ENCODE measurements at regions not wholly inside any gene's neighbourhood (a gene's known extent, or its start where the extent isn't known, plus 50 kb on each side); places are given as distances from the start of the nearest gene placed in this dataset.
A peak's percentile ranks its signal among the peaks of the same experiment; 100 is the strongest.

GRCh38 chr21:16055014-16055413 lies 325.2 kb downstream of the USP25 start:
- Histone ChIP-seq H3K9ac (ENCODE audit: low read depth, low read length, poor library complexity) (no peak overlapping the region), H3K18ac (ENCODE audit: low read length) (no peak overlapping the region), H3K27ac (replicated peaks; ENCODE audit: low read length) (no peak overlapping the region), H3K79me1 (ENCODE audit: low read depth, low read length) (no peaks in the 10 kb centered on the region), H3K36me3 (replicated peaks in 1 of 2; ENCODE audit: control insufficient read depth in 2 of 2, insufficient read depth in 2 of 2, low read length in 2 of 2) (no peaks in the 10 kb centered on the region), H3K4me3 (ENCODE audit: low read length in 2 of 2) (no peak overlapping the region), H3K9me3 (replicated peaks in 1 of 2; ENCODE audit: control insufficient read depth in 2 of 2, insufficient read depth in 1 of 2, low read depth in 1 of 2, low read length in 2 of 2) (peaks cover 0 to 2% of the 10 kb centered on the region in 2 donors), H2BK12ac (ENCODE audit: low read length) (no peak overlapping the region), H4K91ac (ENCODE audit: low read depth, low read length, poor library complexity) (no peak overlapping the region), H3K4me1 (ENCODE audit: control insufficient read depth in 2 of 2, insufficient read depth in 1 of 2, low read depth in 1 of 2, low read length in 2 of 2) (no peaks in the 10 kb centered on the region), H2AFZ (ENCODE audit: low read length) (peak overlapping the region; percentile 43), H2BK120ac (ENCODE audit: low read depth, low read length) (no peak overlapping the region), H3K23ac (ENCODE audit: low read depth, low read length, poor library complexity) (no peak overlapping the region), H2BK5ac (ENCODE audit: low read length) (no peak overlapping the region), H4K8ac (ENCODE audit: low read depth, low read length) (no peak overlapping the region), H2AK5ac (ENCODE audit: low read depth, low read length) (no peak overlapping the region), H3K4me2 (ENCODE audit: insufficient read depth, low read length, poor library complexity, severe bottlenecking) (no peak overlapping the region), H3K4ac (ENCODE audit: low read length) (no peak overlapping the region), H2BK15ac (ENCODE audit: low read length) (no peak overlapping the region), H3K27me3 (ENCODE audit: control insufficient read depth in 3 of 3, insufficient read depth in 3 of 3, low read depth in 1 of 3, low read length in 3 of 3) (no peaks in the 10 kb centered on the region), H3K14ac (ENCODE audit: low read length) (no peak overlapping the region)
- WGBS, 2 donors (ENCODE audit: extremely low coverage in 2 of 2, insufficient read length in 2 of 2, insufficient replicate concordance in 1 of 2), result no CpG with 5 or more reads among the region's 1 CpG
- no peak for DNase-seq (ENCODE audit: low spot score)

- Histone ChIP-seq H2BK15ac (ENCODE audit: low read length) (no peak overlapping the region), H3K9me3 (replicated peaks in 1 of 2; ENCODE audit: control insufficient read depth in 2 of 2, insufficient read depth in 1 of 2, low read depth in 1 of 2, low read length in 2 of 2) (peaks cover 3 to 11% of the 10 kb centered on the region in 2 donors), H3K79me1 (ENCODE audit: low read depth, low read length) (peaks cover 2% of the 10 kb centered on the region), H3K4ac (ENCODE audit: low read length) (no peak overlapping the region), H2AFZ (ENCODE audit: low read length) (no peak overlapping the region), H2BK120ac (ENCODE audit: low read depth, low read length) (no peak overlapping the region), H3K4me1 (ENCODE audit: control insufficient read depth in 2 of 2, insufficient read depth in 1 of 2, low read depth in 1 of 2, low read length in 2 of 2) (no peaks in the 10 kb centered on the region), H3K27ac (replicated peaks; ENCODE audit: low read length) (no peak overlapping the region), H4K8ac (ENCODE audit: low read depth, low read length) (no peak overlapping the region), H3K9ac (ENCODE audit: low read depth, low read length, poor library complexity) (no peak overlapping the region), H4K91ac (ENCODE audit: low read depth, low read length, poor library complexity) (no peak overlapping the region), H3K27me3 (ENCODE audit: control insufficient read depth in 3 of 3, insufficient read depth in 3 of 3, low read depth in 1 of 3, low read length in 3 of 3) (no peaks in the 10 kb centered on the region), H3K36me3 (replicated peaks in 1 of 2; ENCODE audit: control insufficient read depth in 2 of 2, insufficient read depth in 2 of 2, low read length in 2 of 2) (no peaks in the 10 kb centered on the region), H3K18ac (ENCODE audit: low read length) (no peak overlapping the region), H3K4me3 (ENCODE audit: low read length in 2 of 2) (no peak overlapping the region), H3K4me2 (ENCODE audit: insufficient read depth, low read length, poor library complexity, severe bottlenecking) (no peak overlapping the region), H3K14ac (ENCODE audit: low read length) (no peak overlapping the region), H2AK5ac (ENCODE audit: low read depth, low read length) (no peak overlapping the region), H2BK5ac (ENCODE audit: low read length) (no peak overlapping the region), H3K23ac (ENCODE audit: low read depth, low read length, poor library complexity) (no peak overlapping the region), H2BK12ac (ENCODE audit: low read length) (no peak overlapping the region)
- DNase-seq (ENCODE audit: low spot score), result no peak
Measured at GRCh38 chr21:16058896-16059295, 329.1 kb downstream of the USP25 start.

- no CpG with 5 or more reads among the region's 4 CpGs for WGBS, 2 donors (ENCODE audit: extremely low coverage in 2 of 2, insufficient read length in 2 of 2, insufficient replicate concordance in 1 of 2)
Measured at GRCh38 chr21:16059981-16060380, 330.2 kb downstream of the USP25 start.

GRCh38 chr21:16061194-16061593 lies 331.4 kb downstream of the USP25 start:
- H4K8ac ChIP-seq (ENCODE audit: low read depth, low read length), result no peak overlapping the region
- H3K23ac ChIP-seq (ENCODE audit: low read depth, low read length, poor library complexity), result no peak overlapping the region
- peaks cover 2% of the 10 kb centered on the region for H3K79me1 ChIP-seq (ENCODE audit: low read depth, low read length)
- no peaks in the 10 kb centered on the region for H3K27me3 ChIP-seq (ENCODE audit: control insufficient read depth in 3 of 3, insufficient read depth in 3 of 3, low read depth in 1 of 3, low read length in 3 of 3)
- no peak overlapping the region for H4K91ac ChIP-seq (ENCODE audit: low read depth, low read length, poor library complexity)
- peaks cover 3 to 11% of the 10 kb centered on the region in 2 donors for H3K9me3 ChIP-seq (replicated peaks in 1 of 2; ENCODE audit: control insufficient read depth in 2 of 2, insufficient read depth in 1 of 2, low read depth in 1 of 2, low read length in 2 of 2)
- H2BK5ac ChIP-seq (ENCODE audit: low read length), result no peak overlapping the region
- WGBS, 2 donors (ENCODE audit: extremely low coverage in 2 of 2, insufficient read length in 2 of 2, insufficient replicate concordance in 1 of 2), result no CpG with 5 or more reads among the region's 9 CpGs
- DNase-seq (ENCODE audit: low spot score), result no peak
- no peak overlapping the region for H3K27ac ChIP-seq (replicated peaks; ENCODE audit: low read length)
- peak overlapping the region; percentile 56 for H3K14ac ChIP-seq (ENCODE audit: low read length)
- H2BK15ac ChIP-seq (ENCODE audit: low read length), result no peak overlapping the region
- peak overlapping the region; percentile 71 for H3K18ac ChIP-seq (ENCODE audit: low read length)
- H2AFZ ChIP-seq (ENCODE audit: low read length), result no peak overlapping the region
- H3K36me3 ChIP-seq (replicated peaks in 1 of 2; ENCODE audit: control insufficient read depth in 2 of 2, insufficient read depth in 2 of 2, low read length in 2 of 2), result no peaks in the 10 kb centered on the region
- no peak overlapping the region for H2AK5ac ChIP-seq (ENCODE audit: low read depth, low read length)
- H3K4me2 ChIP-seq (ENCODE audit: insufficient read depth, low read length, poor library complexity, severe bottlenecking), result no peak overlapping the region
- peak overlapping the region in 1 of 2 donors; percentile 14 for H3K4me3 ChIP-seq (ENCODE audit: low read length in 2 of 2)
- H2BK120ac ChIP-seq (ENCODE audit: low read depth, low read length), result no peak overlapping the region
- no peak overlapping the region for H2BK12ac ChIP-seq (ENCODE audit: low read length)
- H3K9ac ChIP-seq (ENCODE audit: low read depth, low read length, poor library complexity), result no peak overlapping the region
- no peak overlapping the region for H3K4ac ChIP-seq (ENCODE audit: low read length)
- H3K4me1 ChIP-seq (ENCODE audit: control insufficient read depth in 2 of 2, insufficient read depth in 1 of 2, low read depth in 1 of 2, low read length in 2 of 2), result no peaks in the 10 kb centered on the region

More at GRCh38 chr21:16059981-16060380, 330.2 kb downstream of the USP25 start:
- no peak overlapping the region for H4K91ac ChIP-seq (ENCODE audit: low read depth, low read length, poor library complexity)
- peaks cover 3 to 11% of the 10 kb centered on the region in 2 donors for H3K9me3 ChIP-seq (replicated peaks in 1 of 2; ENCODE audit: control insufficient read depth in 2 of 2, insufficient read depth in 1 of 2, low read depth in 1 of 2, low read length in 2 of 2)
- no peak overlapping the region for H2BK12ac ChIP-seq (ENCODE audit: low read length)
- H3K4me2 ChIP-seq (ENCODE audit: insufficient read depth, low read length, poor library complexity, severe bottlenecking), result no peak overlapping the region
- H3K18ac ChIP-seq (ENCODE audit: low read length), result no peak overlapping the region
- H3K4ac ChIP-seq (ENCODE audit: low read length), result no peak overlapping the region
- H3K36me3 ChIP-seq (replicated peaks in 1 of 2; ENCODE audit: control insufficient read depth in 2 of 2, insufficient read depth in 2 of 2, low read length in 2 of 2), result no peaks in the 10 kb centered on the region
- no peak overlapping the region for H2AFZ ChIP-seq (ENCODE audit: low read length)
- H2AK5ac ChIP-seq (ENCODE audit: low read depth, low read length), result no peak overlapping the region
- peak overlapping the region; percentile 10 for H3K14ac ChIP-seq (ENCODE audit: low read length)
- H2BK5ac ChIP-seq (ENCODE audit: low read length), result no peak overlapping the region
- H3K27ac ChIP-seq (replicated peaks; ENCODE audit: low read length), result no peak overlapping the region
- no peaks in the 10 kb centered on the region for H3K4me1 ChIP-seq (ENCODE audit: control insufficient read depth in 2 of 2, insufficient read depth in 1 of 2, low read depth in 1 of 2, low read length in 2 of 2)
- H2BK120ac ChIP-seq (ENCODE audit: low read depth, low read length), result no peak overlapping the region
- peak overlapping the region; percentile 60 for H3K9ac ChIP-seq (ENCODE audit: low read depth, low read length, poor library complexity)
- H3K79me1 ChIP-seq (ENCODE audit: low read depth, low read length), result peaks cover 2% of the 10 kb centered on the region
- H2BK15ac ChIP-seq (ENCODE audit: low read length), result no peak overlapping the region
- no peak overlapping the region for H4K8ac ChIP-seq (ENCODE audit: low read depth, low read length)
- DNase-seq (ENCODE audit: low spot score), result no peak
- no peaks in the 10 kb centered on the region for H3K27me3 ChIP-seq (ENCODE audit: control insufficient read depth in 3 of 3, insufficient read depth in 3 of 3, low read depth in 1 of 3, low read length in 3 of 3)
- no peak overlapping the region for H3K4me3 ChIP-seq (ENCODE audit: low read length in 2 of 2)
- no peak overlapping the region for H3K23ac ChIP-seq (ENCODE audit: low read depth, low read length, poor library complexity)

Measured in neuronal stem cell (in vitro differentiated cells).